ENCODE measurements at regions not wholly inside any gene's neighbourhood (a gene's known extent, or its start where the extent isn't known, plus 50 kb on each side); places are given as distances from the start of the nearest gene placed in this dataset.

DNA sequence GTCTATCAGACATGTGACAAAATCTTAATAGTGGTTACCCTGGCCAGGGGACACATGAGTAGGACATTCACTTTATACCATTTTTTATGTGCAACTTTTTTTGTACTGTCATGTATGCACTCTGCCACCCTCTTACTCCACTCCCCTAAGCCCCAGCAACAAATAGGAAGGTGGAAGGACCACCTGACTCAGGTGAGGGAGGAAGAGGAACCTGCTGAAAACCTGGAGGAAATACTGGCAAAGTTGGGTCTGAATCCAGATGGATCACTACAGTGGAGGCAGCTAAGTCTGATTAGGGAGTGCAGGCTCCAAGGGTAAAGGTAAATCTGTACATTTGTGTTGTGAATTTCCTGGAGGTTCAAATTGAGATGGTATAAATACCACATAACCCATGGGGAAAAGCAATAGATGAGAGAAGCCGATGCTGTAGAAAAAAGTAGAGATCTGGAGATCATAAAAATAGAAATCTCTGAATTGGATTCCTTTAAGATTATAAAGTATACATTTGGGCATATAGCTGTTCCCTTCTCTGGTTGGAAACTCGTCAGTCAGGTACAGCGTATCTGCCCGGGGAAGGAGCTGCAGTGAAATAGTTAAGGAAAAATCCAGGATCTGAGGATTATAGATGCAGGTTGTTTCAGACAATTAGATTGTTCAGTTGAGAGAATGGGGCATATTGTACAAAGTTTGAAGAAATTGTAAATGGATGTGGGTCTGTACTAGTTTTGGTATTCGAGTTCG is 52.2 kb upstream of the OR9Q1 start:
- no peak for TF ChIP-seq POLR2A (IDR thresholded peaks at IDR 0.05; ENCODE audit: low read length)
- TF ChIP-seq GATA1 (IDR thresholded peaks at IDR 0.05; ENCODE audit: low read depth, low read length): no peak

Measured in erythroblast (primary cell).